Kidney tubule cell (primary cell): ENCODE measurements at regions not wholly inside any gene's neighbourhood (a gene's known extent, or its start where the extent isn't known, plus 50 kb on each side); places are given as distances from the start of the nearest gene placed in this dataset.

Experiments used
- DNase-seq: peaks from one replicate; pipeline ENCODE4 v3.0.0-alpha.2; 2018; ENCODE audit warnings: low spot score

- DNase-seq = no peak
These were observed 655.0 kb downstream of the EPHA3 start for GRCh38 chr3:89762405-89762804.

- DNase-seq = no peak
These were observed 676.0 kb downstream of the EPHA3 start for GRCh38 chr3:89783341-89783927.

DNA sequence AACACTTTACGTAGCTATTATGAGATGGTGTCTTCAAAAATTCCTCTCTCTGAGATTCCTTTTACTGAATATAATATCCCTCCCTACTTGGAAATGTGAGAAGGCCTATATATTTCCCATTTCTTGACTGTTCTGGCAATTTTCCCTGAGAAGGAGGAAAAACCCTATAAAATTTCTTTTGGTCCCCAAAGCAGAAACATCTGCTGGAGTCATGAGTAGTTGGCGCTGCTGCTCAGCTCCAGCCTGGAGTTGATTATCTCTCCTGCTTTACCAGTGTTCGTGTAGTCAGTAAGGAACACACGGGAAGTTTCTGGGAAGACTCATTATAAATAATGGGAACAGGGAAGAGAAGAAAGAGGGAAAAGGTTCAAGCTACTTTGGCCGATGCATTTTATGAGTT lies 680.1 kb downstream of the EPHA3 start:
- DNase-seq = no peak

DNA sequence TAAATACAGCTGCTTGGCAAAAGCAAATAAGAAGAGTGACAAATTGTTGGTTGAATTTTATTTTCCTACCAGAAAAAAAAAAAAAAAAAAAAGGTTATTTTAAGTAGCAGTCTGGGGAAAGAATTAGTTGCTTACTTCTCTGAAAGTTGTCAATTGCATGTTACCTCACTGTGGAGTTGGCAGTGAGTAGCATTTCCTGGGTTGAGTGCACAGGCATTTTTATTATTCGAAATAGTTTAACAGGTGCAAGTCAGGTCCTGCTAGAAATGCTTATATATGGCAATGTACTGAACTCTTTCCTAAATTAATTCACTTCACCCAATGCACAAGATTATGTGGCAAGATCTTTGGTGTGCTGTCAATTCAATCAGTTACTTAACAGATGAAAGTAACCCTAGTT lies 680.6 kb downstream of the EPHA3 start:
- DNase-seq = no peak

- DNase-seq = no peak
These were observed 688.1 kb downstream of the EPHA3 start for GRCh38 chr3:89795506-89795905.

- DNase-seq = no peak
These were observed 695.5 kb downstream of the EPHA3 start for GRCh38 chr3:89802881-89803280.

DNA sequence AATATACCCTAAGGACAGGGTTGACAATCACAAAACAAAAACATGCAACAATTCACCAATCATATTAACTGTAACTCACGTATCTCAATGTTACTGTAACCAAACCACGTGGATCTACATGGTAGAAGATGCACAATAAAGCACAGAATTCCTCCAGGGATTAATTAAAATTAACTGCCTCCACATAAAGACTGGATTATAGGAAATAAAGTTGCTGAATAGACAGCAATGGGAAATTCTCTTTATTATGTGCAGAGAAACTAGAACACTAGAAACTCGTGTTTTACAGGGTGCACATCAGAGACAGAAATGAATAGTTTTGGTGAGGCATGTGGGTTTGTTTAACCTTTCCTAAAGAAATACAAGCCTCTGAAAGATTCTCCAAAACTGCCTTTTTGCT lies 696.3 kb downstream of the EPHA3 start:
- DNase-seq = no peak

GRCh38 chr3:89806166-89806565 lies 698.7 kb downstream of the EPHA3 start:
- DNase-seq = no peak

- DNase-seq = no peak
These were observed 701.3 kb downstream of the EPHA3 start for GRCh38 chr3:89808680-89809197.

GRCh38 chr3:89813500-89813899 lies 706.1 kb downstream of the EPHA3 start:
- no peak for DNase-seq

GRCh38 chr3:89841041-89841440 lies 733.6 kb downstream of the EPHA3 start:
- no peak for DNase-seq

DNA sequence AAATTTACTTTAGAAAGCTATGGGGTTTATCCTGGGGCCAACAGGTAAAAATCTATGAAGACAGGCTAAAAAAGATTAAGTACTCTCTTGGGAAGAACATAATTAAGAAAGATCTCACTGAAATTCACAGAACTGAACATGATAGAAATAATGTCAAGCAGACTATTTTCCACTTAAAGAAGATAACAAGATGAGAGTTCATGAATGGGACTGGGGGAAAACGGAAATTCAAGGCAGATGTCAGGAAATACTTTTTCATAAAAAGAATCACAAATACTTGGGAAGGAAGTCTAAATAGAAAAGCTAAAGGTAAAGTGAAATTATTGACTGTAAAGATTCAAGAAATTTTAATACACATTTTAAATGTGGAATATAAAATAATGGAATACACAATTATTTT lies 737.6 kb downstream of the EPHA3 start:
- DNase-seq = no peak

- DNase-seq = no peak
These were observed 740.5 kb downstream of the EPHA3 start for GRCh38 chr3:89847955-89848354.

DNA sequence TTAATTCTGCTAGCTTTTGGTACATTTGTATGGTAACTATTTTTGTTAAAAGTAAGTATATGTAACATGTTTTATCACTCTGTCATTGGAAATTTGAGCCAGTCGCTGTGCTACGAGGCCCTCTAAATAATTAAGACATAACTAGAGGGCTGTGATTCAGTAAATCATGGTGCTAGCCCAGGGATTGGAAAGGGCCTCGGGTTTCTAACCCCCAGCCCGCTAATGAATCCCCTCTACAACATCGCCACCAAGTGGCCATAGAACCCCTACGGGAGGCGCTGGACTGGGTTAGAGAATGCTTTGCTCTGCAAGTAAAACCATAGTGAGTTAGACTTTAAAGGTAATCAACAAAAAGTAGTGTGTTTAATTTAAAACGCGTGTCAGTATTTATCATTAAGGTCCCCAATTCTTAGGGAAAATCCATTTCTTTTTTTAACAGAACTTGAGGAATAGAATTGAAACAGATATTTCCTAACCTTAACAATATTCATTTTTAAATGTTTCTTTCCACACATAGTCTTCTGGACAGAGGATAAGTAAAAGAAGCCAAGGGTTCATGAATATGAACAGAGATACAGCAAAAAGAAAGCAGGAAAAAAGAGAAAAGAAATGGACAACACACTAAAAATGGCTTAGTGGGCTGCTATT lies 744.7 kb downstream of the EPHA3 start:
- DNase-seq = peak; percentile 16

- DNase-seq = no peak
These were observed 752.3 kb downstream of the EPHA3 start for GRCh38 chr3:89859757-89860156.

- no peak for DNase-seq
These were observed 759.9 kb downstream of the EPHA3 start for GRCh38 chr3:89867286-89867685.

DNA sequence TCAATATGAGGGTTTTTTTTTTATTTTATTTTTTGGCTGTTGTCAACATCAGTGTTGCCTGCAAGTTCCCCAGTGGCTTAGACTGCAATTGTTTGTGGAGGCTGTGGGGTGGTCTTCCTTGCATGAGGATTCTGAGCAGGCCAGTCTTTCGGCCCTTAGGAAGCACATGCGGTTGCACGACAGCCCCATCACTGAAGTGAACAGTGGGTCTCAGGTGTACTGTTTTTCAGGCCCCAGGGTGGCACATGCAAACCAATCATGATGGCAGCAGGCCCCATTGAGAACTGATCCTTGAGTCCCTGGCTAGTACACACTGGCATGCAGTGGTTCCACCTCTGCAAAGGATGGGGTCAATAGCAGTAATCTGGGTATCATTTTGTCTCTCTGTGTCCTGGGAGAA lies 768.7 kb downstream of the EPHA3 start:
- no peak for DNase-seq

- no peak for DNase-seq
These were observed 769.8 kb downstream of the EPHA3 start for GRCh38 chr3:89877230-89877629.

DNA sequence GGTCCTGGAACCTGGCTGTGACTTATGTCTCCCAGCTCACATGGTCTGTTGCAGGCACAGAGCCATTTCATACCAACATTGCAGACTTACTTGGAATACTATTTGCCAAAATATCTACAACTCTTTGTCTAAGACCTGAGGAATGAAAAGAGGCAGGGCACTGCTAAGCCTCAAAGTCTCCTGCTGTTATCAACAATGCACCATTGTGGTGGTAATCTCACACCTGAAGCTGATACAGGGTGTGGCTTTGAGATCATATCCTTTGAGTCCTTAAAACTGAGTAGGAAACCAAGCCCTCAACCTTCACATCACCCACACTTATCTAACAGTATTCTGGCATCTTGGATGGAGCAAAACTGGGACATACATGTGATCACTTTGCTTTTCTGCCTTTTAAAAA lies 782.0 kb downstream of the EPHA3 start:
- DNase-seq = no peak

GRCh38 chr3:89908711-89909213 lies 801.3 kb downstream of the EPHA3 start:
- no peak for DNase-seq

DNA sequence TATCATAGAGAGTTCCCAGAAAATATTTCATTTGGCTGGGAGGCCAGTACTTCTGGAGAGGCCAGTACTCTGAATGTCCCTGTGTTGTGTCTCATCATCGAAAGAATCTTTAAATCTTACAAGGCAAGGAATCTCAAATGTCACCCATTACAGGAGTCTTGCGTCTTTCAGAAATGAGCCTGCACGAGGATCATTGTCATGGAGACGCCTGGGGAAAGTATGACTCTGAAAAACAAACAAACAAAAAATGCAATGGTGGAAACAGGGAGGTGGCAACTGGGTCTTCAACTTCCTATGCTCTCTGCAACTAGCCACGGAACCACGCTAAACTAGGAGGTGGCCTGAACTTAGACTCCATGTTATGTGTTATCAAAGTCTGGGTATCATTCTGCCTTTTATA lies 804.6 kb downstream of the EPHA3 start:
- no peak for DNase-seq

GRCh38 chr3:89923921-89924610 lies 816.6 kb downstream of the EPHA3 start:
- no peak for DNase-seq

- DNase-seq = no peak
These were observed 818.6 kb downstream of the EPHA3 start for GRCh38 chr3:89925976-89926375.
